GM18867 (cell line): ENCODE measurements at regions not wholly inside any gene's neighbourhood (a gene's known extent, or its start where the extent isn't known, plus 50 kb on each side); places are given as distances from the start of the nearest gene placed in this dataset.
A peak's percentile ranks its signal among the peaks of the same experiment; 100 is the strongest.

ENCODE experiments used
- ATAC-seq: cut with Tn5 transposase; IDR thresholded peaks from one replicate; pipeline ENCODE4 v1.9.1; 2021; ENCODE audit warnings: mild to moderate bottlenecking, moderate library complexity; ENCODE audit not compliant: unreplicated experiment

DNA sequence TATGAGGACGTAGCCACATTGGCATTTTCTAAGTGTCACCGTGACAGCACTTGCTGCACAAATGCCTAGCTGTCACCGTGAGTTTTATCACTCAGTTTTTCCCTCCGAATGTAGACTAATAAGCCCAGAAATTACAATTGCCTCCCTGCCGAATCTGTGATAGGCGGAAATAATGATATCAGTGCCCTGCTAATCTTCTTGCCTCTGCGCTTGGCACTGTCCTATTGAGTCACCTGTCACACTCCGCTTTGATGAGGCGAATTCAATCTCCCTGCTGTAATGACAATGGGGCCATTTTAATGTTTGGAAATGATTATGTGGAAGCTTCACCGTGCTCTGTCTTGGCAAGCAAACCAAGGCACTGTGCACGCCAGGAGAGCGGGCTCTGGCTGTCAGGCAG, 112.8 kb downstream of the LINC00237 start:
- ATAC-seq: no peak

DNA sequence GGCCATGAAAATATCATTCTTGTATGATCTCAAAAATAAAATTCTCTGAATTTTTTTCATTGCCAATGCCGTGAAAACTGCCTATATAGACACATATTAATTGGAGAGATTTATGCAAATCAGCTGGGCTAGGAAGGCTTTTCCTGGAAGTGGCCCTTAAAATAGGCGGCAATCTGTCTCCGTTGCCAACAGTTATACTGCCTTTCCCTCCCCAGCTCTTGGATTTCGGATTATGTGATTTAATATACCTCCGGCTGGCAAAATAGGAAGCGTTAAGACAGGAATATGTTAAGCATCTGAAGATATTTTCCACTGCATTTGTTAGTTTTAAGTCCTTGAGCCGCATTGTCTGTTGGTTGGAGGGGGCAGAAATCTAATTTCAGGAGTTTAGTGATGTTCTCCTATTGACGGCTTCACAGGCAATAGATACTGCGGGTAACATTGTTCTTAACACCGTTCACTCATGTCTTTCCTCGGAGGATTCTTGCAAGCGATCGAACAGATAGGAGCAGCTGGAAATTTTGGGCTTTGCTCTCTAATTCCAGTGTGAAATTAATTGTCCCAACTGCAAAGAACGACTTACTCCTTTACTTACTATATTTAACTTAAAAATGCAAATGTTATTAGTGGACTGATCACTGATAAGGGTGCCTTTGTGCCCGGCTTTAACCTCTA, 113.3 kb downstream of the LINC00237 start:
- no peak for ATAC-seq

DNA sequence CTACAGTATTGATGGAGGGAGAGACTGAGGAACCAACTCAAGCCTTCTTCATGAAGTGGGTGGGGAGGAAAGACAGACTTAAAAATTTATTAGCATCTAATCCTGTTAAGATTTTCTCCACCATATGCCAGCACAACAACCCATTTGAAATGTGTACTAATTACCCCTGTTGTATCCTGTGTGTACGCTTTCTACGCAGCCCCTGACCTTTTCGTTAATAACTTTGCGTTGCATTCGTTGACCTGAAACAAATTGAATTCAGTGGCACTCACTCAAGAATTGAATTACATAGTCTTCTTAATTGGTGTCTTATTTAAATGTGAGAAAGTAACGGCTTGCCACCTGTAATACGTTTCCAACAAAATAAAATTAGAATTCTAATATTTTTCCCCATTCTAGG, 113.9 kb downstream of the LINC00237 start:
- ATAC-seq: no peak

DNA sequence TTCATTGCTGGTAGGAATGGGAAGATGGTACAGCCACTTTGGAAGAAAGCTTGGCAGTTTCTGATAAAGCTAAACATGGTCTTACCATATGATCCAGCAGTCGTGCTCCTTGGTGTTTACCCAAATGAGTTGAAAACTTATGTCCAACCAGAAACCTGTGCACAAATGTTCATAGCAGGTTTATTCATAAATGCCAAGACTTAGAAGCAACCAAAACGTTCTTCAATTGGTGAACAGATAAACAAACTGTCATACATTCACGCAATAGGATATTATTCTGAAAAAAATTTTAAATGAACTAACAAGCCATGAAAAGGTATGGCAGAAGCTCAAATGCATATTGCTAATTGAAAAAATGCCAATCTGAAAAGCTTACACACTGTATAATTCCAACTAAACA, 117.1 kb downstream of the LINC00237 start:
- no peak for ATAC-seq

DNA sequence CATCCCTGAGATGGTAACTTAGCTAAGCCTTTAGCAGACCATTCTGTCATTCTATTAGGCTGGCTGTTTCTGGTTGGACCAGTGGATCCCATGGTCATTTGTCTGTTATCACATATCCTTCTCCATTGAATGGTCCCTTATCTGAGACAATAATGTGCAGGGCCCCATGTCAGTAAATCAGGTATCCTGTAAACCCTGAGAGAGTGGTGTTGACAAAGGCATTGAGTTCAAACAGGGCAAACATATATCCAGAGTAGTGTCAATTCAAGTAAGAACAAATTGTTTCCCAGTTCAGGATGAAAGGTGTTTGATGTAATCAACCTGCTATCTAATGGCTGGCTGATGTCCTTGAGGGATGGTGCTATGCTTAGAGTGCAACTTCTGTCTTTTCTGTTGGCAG, 126.2 kb downstream of the LINC00237 start:
- no peak for ATAC-seq

DNA sequence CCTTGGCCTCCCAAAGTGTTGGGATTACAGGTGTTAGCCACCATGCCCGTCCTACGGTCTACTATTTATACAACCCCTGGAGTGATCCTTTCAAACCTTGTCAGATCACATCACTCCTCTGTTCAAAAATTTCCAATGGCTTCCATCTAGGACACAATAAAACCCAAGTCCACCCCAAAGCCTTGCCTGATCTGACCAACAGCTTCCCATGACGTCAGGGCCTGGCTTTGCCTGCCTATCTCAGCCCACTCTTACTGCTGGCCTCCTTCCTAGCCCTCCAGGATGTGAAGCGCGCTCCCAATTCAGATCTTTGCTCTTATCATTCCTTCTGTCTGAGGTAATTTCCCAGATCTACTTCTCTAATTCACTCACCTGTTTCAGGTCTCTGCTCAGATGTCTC, 128.4 kb downstream of the LINC00237 start:
- ATAC-seq: no peak

DNA sequence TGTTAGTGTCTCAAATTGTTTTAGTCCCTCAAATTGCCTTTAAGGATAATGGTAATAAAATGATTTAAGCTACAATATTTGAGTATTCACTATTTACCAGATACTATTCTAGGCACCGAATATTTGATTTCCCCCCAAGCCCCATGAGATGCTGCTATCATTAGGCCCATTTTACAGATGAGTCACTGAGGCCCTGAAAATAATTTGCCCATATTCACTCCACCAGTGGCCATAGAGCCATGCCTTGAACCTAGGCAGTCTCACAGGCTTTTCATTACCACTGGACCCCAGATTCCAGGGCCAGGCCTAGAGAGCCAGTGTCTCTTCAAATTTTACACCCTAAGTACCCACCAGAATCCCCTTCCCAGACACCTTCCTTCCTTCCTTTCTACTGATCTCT, 133.7 kb downstream of the LINC00237 start:
- no peak for ATAC-seq

DNA sequence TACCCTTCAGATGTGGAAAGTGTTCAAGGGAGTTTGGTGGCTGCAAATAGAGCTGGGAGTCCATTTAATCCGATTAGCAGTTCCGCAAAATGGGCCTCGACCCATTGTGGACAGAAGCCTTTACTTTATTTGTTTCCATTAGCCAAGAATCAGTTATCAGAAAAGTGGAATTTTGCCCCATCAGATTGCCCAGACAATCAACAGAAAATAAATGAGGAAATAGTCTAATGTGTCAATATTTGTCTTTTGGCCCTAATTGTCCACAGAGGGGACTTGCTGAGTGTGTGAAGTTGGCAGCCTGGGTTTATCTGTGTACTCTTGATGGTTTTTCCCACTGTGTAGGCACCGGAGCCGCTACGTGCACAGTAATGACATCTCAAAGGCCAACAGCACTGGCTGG, 134.3 kb downstream of the LINC00237 start:
- ATAC-seq: no peak

DNA sequence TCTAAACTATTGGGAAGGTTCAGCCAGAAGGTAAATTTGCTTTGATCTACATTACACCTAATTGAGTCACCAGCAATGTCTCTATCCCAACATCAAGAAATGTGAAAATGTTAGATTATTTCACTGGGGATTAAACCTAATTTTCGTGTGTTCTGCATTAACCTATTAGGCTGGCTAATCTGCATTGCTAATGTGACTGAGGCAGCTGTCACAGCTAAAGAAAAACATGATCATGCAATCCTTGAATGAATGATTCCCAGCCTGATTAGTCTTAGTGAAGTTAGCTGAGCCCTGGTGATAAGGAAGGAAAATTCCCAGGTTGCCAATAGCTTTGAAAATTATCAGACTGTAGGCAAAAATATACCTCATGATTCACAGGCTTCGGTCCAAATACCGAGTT, 135.3 kb downstream of the LINC00237 start:
- no peak for ATAC-seq

DNA sequence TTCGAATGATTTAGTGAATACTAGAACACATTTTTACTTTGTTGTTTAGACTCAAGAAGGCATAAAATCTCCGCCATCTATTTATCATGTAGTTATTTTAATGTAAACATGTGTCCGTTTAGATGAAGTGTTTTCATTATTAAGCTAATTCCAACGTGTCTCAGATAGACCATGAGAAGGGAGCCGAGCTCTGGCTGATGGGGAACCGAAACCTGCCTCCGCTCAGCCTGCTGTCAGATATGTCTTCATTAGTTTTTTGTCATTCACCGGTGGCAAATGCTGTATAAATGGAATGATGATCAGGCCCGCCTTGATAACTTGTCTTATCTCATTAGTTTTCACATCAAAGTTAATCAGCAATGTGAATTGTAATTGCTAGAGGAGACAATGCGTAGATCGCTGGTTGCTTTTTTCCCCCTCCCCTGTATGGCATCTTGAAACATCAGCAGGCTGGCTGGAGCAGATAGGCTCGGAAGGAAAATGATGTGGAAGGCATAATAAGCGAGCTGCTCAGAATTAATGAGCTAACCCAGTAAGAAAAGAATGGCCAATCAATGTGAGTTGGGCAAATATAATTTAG, 136.4 kb downstream of the LINC00237 start:
- no peak for ATAC-seq

DNA sequence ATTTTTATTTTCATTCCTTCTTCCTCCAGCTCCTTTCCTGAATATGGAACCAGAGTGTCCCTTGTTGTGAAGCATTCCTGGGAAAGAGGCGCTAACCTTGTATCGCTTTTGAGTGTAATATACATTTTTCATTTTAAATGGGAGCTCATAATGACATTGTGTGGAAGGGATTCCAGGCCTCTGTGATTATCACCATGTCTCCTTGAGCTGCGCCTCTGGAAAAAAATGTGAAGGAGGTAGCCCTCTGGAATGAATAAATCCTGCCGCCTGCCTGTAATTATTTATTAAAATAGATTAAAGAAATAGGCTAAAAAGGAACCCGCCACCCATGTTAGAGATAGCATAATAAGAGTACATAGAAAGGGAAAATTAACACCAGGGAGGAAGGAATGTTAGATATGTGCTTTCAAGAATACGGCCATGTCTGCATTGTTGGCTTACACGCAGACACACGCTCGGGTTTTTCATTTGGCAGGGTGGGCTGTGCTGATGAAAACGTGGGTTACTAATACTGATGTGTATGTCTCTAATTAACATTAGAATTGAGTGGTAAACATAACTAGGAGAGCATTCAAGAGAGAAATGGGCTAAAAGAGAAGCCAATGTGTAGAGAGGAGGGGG, 138.5 kb downstream of the LINC00237 start:
- no peak for ATAC-seq

DNA sequence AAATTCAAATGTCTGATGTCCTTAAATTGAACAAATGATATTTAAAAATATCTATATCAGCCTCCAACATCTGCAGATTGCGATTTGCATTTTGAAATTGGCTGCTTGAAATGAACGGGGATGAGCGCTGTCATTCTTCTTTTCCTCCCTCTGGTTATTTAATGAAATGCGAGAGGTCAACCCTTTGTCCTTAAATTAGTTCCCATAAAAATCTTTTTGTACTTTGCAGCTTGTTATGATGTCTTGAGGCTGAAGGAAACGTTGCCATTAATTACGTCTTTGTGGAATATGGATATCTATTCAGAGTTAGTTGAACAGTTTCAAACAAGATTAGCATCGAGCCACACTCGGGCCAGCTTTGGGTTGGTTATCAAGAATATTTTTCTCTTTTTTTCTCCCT, 140.0 kb downstream of the LINC00237 start:
- no peak for ATAC-seq

DNA sequence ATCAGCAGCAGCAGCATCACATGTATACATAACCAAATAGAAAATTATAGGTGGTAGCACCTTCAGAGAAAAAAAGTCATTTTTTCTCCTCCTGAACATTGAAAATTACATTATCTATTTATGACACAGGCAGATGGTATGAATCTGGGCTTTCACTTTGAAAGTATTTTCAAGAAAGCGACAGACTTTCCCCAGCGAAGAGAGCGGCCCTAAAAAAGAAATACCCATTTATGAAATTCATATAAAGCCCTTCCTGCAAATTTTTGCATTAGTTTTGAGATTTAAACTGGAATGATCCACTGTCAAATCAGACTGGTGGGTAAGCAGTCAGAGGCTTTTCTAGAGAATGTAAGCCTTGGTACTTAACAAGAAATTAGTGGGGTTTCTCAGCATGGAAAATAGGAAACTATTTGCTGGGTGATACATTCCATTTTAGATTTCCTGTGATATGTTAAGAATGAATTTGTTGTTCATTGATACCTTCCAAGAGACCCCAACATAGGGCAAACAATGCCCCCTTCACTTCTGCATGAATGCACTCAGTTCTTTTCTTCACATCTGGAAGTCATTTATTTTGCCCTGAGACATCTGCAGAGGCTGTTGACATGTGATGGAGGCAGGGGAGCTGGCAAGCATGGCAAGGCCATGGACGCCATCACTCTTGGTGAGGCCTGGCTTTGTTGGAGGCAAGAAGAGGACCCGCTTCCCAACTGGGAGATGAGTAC, 147.0 kb downstream of the LINC00237 start:
- no peak for ATAC-seq

DNA sequence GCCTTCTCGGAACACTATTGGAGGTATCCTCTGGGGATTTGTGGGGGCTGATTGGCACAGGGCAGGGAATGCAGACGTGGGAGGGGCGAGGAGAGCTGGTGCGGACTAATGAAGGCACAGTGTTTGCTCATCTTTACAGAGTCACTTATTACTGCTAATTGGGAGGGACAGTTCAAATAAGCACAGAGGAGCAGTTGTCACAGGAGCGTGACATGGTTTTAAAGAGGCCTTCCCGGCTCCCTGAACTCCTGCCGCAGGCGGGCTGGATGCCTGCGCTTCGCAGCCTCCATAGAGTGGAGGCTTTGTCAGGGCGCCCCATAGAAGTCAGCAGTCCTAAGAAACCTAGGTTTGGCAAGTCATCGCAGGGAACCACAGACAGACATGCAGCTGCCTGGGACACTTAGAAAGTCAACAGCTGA, 149.6 kb downstream of the LINC00237 start:
- no peak for ATAC-seq

DNA sequence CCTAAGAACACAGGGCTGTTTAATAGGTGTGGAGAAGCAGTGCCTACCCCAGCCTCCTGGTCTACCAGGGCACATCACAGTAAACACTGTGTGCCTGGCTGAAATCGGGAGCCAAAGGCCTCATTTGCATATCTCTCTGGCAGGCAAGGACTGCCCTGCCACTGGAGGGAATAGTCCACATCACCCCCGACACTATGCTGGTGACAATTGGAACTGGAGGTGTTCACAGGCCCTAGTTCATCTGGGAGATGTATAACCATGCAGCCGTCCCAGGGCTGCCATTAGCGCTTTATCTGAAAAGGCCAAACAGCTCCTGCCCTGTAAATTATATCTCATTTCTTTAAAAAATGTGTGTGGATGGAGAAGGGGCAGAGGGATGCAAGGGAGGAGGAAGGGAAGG, 150.3 kb downstream of the LINC00237 start:
- ATAC-seq: no peak

DNA sequence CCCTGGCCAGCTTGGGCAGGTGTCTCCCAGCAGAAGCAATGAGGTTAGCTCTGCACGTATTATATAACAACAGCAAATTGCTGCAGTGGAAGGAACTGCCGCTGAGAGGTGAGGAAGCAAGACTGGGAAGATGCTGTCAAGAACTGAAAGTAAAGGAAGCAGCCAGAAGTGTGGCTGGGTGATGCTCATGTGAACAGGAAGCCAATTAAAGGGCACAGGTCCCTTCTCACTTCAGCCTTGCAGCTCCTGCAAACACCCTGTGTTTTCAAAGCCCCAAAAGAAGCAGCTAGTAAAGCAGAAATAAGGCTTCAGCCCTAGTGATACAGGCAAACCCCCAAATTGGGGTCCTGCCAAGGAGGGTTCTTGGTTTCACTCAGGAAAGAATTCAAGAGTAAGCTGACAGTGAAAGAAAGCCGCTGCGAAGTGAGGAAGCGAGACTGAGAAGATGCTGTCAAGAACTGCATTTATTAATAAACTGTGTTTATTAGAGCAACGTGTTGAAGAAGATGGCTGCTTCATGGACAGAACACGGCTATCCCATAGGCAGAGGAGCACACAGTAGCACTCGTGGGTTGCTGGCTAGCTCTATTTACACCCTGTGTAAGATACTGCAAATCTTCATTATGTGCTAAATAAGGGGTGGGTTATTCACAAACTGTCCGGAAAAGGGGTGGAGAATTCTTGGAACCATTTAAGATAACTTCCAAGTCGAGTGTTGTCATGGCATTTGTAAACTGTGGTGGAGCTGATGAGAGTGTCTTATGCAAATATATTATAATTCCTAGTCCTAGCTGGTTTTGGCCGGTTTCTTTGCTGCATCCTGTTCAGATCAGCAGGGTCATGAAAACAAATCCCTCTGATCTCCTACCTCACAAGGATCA, 152.2 kb downstream of the LINC00237 start:
- ATAC-seq: peak; percentile 60

DNA sequence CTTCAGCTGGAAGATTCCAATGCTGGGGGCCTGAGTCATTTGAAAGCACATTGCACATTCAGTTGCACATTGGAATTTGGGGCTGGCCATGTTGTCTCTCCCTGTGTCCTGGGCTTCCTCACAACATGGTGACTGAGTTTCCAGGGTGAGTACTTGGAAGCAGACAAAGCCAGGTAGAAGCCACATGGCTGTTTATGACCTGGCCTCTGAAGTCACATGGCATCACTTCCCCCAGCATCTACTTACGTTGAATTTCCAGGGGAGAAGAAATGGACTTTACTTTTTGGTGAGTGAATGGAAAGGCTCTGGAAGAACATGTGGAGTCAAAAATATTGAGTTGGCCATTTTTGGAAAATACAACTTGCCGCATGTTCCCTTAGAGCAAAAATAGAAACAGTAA, 155.5 kb downstream of the LINC00237 start:
- ATAC-seq: no peak

DNA sequence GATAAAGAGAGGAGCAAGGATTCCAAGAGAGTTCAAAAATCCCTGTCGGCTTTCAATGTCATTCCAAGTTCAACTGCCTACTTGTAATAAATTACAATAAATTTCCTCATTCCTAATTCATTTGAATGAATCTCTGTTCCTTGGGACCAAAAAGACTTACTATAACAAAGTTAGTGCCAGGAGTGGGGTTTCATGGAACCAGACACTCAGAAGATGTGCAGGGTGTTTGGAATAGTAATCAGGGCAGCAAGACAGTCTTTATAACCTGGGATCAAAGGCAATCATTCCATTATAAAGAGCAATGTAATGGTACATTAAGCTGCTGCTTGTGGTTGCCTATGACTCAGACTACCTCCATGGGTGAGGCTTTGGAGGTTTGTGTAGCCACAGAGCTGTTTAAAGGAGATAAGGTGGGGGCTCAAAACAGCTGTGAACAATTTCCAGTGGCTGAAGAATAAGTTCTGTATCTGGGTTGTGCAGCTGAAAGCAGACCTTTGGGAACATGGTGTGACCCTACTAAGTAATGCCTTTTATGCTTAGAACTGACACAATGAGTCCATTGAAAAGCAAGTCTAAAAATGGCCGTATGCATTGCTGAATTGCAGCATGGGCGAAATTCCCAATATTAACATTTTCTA, 159.9 kb downstream of the LINC00237 start:
- ATAC-seq: no peak

DNA sequence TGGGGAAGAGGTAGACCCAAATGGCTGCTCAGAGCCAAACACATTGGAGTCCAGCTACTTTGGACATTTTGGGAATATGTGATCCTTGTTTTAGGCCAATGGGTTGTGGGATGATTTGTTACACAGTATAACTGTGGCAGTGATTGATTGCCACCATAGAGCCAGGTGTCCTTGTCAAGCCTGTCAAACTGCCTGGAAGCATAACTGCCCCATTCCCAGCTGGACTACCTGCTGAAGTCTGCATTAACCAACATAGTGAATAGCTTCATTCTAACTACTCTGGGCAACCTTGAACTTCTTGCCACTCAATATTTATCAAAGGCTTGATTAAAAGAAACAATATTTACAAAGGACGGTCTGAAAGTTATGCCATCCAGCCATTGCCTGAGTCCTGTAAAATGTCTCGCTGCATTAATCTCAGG, 164.7 kb downstream of the LINC00237 start:
- no peak for ATAC-seq

DNA sequence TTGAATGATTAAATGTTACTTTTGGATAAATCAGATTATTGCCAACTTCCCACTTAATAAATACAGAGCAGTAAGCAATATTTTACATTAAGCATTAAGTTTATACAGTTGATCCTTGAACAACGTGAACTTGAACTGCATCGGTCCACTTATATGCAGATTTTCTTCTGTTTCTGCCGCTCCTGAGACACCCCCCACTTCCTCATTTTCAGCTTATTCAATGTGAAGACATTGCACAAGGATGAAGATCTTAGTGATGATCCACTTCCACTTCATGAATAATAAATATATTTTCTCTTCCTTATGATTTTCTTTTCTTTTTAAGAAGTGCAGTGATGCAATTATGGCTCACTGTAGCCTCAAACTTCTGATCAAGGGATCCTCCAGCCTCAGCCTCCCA, 167.2 kb downstream of the LINC00237 start:
- no peak for ATAC-seq
